CD14-positive monocyte (primary cell): ENCODE measurements at regions not wholly inside any gene's neighbourhood (a gene's known extent, or its start where the extent isn't known, plus 50 kb on each side); places are given as distances from the start of the nearest gene placed in this dataset.

Experiments used
- DNase-seq, 3 donors: peaks; one replicate each; pipeline ENCODE4 v3.0.0-alpha.2; 2011 to 2022
- H2AFZ ChIP-seq: 2 replicates; pipeline ENCODE4 v1.6.0; 2012; ENCODE audit warnings: mild to moderate bottlenecking, low read depth, low read length, inconsistent platforms; ENCODE audit not compliant: insufficient read depth, poor library complexity, severe bottlenecking
- H3K27ac ChIP-seq, 2 donors: 1 replicate in 1 of 2; 2 replicates in 1 of 2; pipeline ENCODE4 v1.5.1; 2012 to 2013; ENCODE audit warnings: low read length in 2 of 2, control low read depth in 1 of 2, inconsistent platforms in 1 of 2, low read depth in 1 of 2, mild to moderate bottlenecking in 1 of 2
- H3K27me3 ChIP-seq, 2 donors: one replicate each; pipeline versions ENCODE4 v1.6.0 to v1.6.1; 2011 to 2013; ENCODE audit warnings: low read length in 2 of 2; ENCODE audit not compliant: control insufficient read depth in 2 of 2, insufficient read depth in 2 of 2
- H3K36me3 ChIP-seq, 2 donors: replicated peaks in 1 of 2; 1 replicate in 1 of 2; 2 replicates in 1 of 2; pipeline versions ENCODE4 v1.5.1 to v1.6.1; 2012 to 2013; ENCODE audit warnings: low read length in 2 of 2, control low read depth in 1 of 2, inconsistent platforms in 1 of 2, mild to moderate bottlenecking in 1 of 2; ENCODE audit not compliant: insufficient read depth in 2 of 2, control insufficient read depth in 1 of 2
- H3K4me1 ChIP-seq, 2 donors: 1 replicate in 1 of 2; 2 replicates in 1 of 2; pipeline versions ENCODE4 v1.5.1 to v1.6.1; 2012 to 2013; ENCODE audit warnings: low read length in 2 of 2, control low read depth in 1 of 2, inconsistent platforms in 1 of 2, mild to moderate bottlenecking in 1 of 2, moderate library complexity in 1 of 2; ENCODE audit not compliant: insufficient read depth in 2 of 2, control insufficient read depth in 1 of 2
- H3K4me2 ChIP-seq: replicated peaks from 2 replicates; pipeline ENCODE3; 2012; ENCODE audit warnings: low read length, moderate library complexity, mild to moderate bottlenecking; ENCODE audit not compliant: poor library complexity, severe bottlenecking; ENCODE audit errors: extremely low read depth
- H3K4me3 ChIP-seq, 3 experiments: fragments of 200-600 bp in 1 of 3; sonication (generic) in 1 of 3; replicated peaks in 1 of 3; 1 replicate in 2 of 3; 2 replicates in 1 of 3; pipeline ENCODE4 v1.5.1; 2011 to 2013; ENCODE audit warnings: low read length in 3 of 3, mild to moderate bottlenecking in 3 of 3, control low read depth in 2 of 3, low read depth in 2 of 3, inconsistent platforms in 1 of 3, moderate library complexity in 1 of 3
- H3K79me2 ChIP-seq: 2 replicates; pipeline ENCODE4 v1.6.0; 2012; ENCODE audit warnings: mild to moderate bottlenecking, control low read depth, inconsistent platforms, low read length, moderate library complexity; ENCODE audit not compliant: insufficient read depth
- H3K9ac ChIP-seq: 2 replicates; pipeline ENCODE4 v1.6.0; 2017; ENCODE audit warnings: low read length, mild to moderate bottlenecking; ENCODE audit not compliant: insufficient read depth, poor library complexity, severe bottlenecking
- H3K9me3 ChIP-seq, 2 donors: replicated peaks in 1 of 2; 1 replicate in 1 of 2; 2 replicates in 1 of 2; pipeline versions ENCODE4 v1.5.1 to v1.6.1; 2012 to 2013; ENCODE audit warnings: low read length in 2 of 2, control low read depth in 1 of 2; ENCODE audit not compliant: control insufficient read depth in 1 of 2, insufficient read depth in 1 of 2
- H4K20me1 ChIP-seq: 2 replicates; pipeline ENCODE4 v1.6.0; 2012; ENCODE audit warnings: mild to moderate bottlenecking, low read length, control low read depth, moderate library complexity; ENCODE audit not compliant: insufficient read depth
- H3K27ac Mint-ChIP-seq, 7 donors: one replicate each; pipeline ENCODE4 v1.8.0; 2020; ENCODE audit warnings: mild to moderate bottlenecking in 7 of 7, mixed read lengths in 7 of 7, moderate library complexity in 6 of 7, inconsistent platforms in 2 of 7
- H3K27me3 Mint-ChIP-seq, 3 donors: one replicate each; pipeline ENCODE4 v1.8.0; 2021 to 2022; ENCODE audit warnings: low read depth in 3 of 3, mild to moderate bottlenecking in 3 of 3, mixed read lengths in 3 of 3, moderate library complexity in 3 of 3, inconsistent platforms in 1 of 3
- H3K36me3 Mint-ChIP-seq, 2 donors: one replicate each; pipeline ENCODE4 v1.8.0; 2020; ENCODE audit warnings: mixed read lengths in 2 of 2, inconsistent platforms in 1 of 2, mild to moderate bottlenecking in 1 of 2
- H3K4me1 Mint-ChIP-seq: one replicate; pipeline ENCODE4 v1.8.0; 2020; ENCODE audit warnings: mild to moderate bottlenecking, mixed read lengths
- H3K4me3 Mint-ChIP-seq, 2 donors: one replicate each; pipeline ENCODE4 v1.8.0; 2020; ENCODE audit warnings: mild to moderate bottlenecking in 2 of 2, mixed read lengths in 2 of 2, moderate library complexity in 1 of 2
- H3K9me3 Mint-ChIP-seq, 7 donors: one replicate each; pipeline ENCODE4 v1.8.0; 2020 to 2022; ENCODE audit warnings: mixed read lengths in 7 of 7, mild to moderate bottlenecking in 6 of 7, moderate library complexity in 6 of 7, inconsistent platforms in 2 of 7
- WGBS: methylation state at CpG from one replicate; pipeline ENCODE4 v1.1.5; 2013; ENCODE audit warnings: missing lambda C conversion rate; ENCODE audit not compliant: insufficient coverage; 5-methylcytosine and 5-hydroxymethylcytosine counted together
- intact Hi-C, 2 donors: fragments of 100-400 bp; cut with micrococcal nuclease; formaldehyde crosslinking; loops; one replicate each; pipeline versions ENCODE4 v1.15.0 to v1.15.1; 2023
- TF ChIP-seq, protein P1 (sequence below): fragments of 200-600 bp; IDR thresholded peaks from one replicate; pipeline ENCODE4 v1.8.0; 2022; ENCODE audit warnings: antibody characterized with exemption, mild to moderate bottlenecking

DNA sequence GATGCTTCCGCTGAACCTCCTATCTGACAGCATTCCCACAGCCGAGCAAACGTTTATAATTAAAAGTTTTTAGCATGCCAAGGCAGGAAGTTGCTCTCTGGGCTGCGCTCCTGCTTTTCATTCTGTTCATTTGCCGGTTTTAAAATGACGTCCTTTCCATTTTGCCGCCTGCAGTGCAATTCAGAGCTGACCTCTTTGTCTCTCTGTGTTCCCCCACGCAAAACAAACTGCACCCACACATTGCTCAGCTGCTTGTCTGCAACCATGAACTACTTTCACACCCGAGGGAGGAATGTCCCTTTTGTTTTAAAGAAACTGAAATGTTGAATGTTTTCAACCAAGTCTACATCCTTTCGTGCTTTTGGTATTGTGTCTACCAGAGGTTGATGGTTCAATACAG is 416.5 kb downstream of the EFNB2 start:
- Histone ChIP-seq H3K9ac (no peak overlapping the region), H2AFZ (no peak overlapping the region), H3K27me3 (no peaks in the 10 kb centered on the region), H3K4me1 (no peaks in the 10 kb centered on the region), H3K36me3 (no peaks in the 10 kb centered on the region), H3K27ac (no peak overlapping the region), H4K20me1 (no peaks in the 10 kb centered on the region), H3K79me2 (no peaks in the 10 kb centered on the region), H3K9me3 (peaks cover 0 to 2% of the 10 kb centered on the region in 2 donors), H3K4me2 (no peak overlapping the region), H3K4me3 (no peak overlapping the region)
- 71% methylated on average over 9 of the region's 10 CpGs for WGBS
- H3K27ac Mint-ChIP-seq = no peak overlapping the region
- no peaks in the 10 kb centered on the region for H3K36me3 Mint-ChIP-seq
- TF ChIP-seq, protein P1, sequence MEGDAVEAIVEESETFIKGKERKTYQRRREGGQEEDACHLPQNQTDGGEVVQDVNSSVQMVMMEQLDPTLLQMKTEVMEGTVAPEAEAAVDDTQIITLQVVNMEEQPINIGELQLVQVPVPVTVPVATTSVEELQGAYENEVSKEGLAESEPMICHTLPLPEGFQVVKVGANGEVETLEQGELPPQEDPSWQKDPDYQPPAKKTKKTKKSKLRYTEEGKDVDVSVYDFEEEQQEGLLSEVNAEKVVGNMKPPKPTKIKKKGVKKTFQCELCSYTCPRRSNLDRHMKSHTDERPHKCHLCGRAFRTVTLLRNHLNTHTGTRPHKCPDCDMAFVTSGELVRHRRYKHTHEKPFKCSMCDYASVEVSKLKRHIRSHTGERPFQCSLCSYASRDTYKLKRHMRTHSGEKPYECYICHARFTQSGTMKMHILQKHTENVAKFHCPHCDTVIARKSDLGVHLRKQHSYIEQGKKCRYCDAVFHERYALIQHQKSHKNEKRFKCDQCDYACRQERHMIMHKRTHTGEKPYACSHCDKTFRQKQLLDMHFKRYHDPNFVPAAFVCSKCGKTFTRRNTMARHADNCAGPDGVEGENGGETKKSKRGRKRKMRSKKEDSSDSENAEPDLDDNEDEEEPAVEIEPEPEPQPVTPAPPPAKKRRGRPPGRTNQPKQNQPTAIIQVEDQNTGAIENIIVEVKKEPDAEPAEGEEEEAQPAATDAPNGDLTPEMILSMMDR = no peak
- H3K27me3 Mint-ChIP-seq = no peaks in the 10 kb centered on the region
- H3K4me1 Mint-ChIP-seq = no peaks in the 10 kb centered on the region
- H3K9me3 Mint-ChIP-seq = peaks cover 0 to 10% (median 3%) of the 10 kb centered on the region in 7 donors
- intact Hi-C loops = no loop called here
- H3K4me3 Mint-ChIP-seq = no peak overlapping the region
- DNase-seq = no peak

DNA sequence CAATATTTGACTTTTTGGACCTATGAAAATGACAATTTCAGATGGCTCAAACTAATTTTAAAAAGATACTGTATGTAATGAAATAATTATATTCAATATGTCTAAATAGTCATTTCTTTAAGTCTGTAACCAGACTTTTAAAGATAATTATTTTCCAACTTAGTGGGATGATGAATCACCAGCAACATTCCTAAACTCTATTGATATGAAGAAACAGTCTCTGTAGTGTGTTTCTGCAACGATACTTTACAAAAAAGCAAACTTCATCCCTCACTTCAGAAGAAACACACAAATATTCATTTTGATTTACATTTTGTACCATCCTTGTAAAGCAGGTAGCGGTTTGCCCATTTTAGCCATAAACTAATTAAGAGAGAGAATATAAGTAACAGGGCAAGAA is 417.4 kb downstream of the EFNB2 start:
- no peaks in the 10 kb centered on the region for H3K36me3 ChIP-seq
- H3K9me3 Mint-ChIP-seq = peaks cover 0 to 10% (median 3%) of the 10 kb centered on the region in 7 donors
- no peaks in the 10 kb centered on the region for H3K79me2 ChIP-seq
- no peaks in the 10 kb centered on the region for H3K9me3 ChIP-seq
- WGBS = no CpG with 5 or more reads among the region's 2 CpGs
- no peaks in the 10 kb centered on the region for H3K4me1 ChIP-seq
- H3K36me3 Mint-ChIP-seq = no peaks in the 10 kb centered on the region
- no peaks in the 10 kb centered on the region for H4K20me1 ChIP-seq
- no peaks in the 10 kb centered on the region for H3K27me3 ChIP-seq
- DNase-seq = no peak
- H3K9ac ChIP-seq = no peak overlapping the region
- no peak overlapping the region for H3K4me3 Mint-ChIP-seq
- H3K4me1 Mint-ChIP-seq = no peaks in the 10 kb centered on the region
- no peak overlapping the region for H3K4me3 ChIP-seq
- no peak overlapping the region for H2AFZ ChIP-seq
- TF ChIP-seq, protein P1 = no peak
- H3K27ac Mint-ChIP-seq = no peak overlapping the region
- H3K4me2 ChIP-seq = no peak overlapping the region
- no peaks in the 10 kb centered on the region for H3K27me3 Mint-ChIP-seq
- no peak overlapping the region for H3K27ac ChIP-seq
- intact Hi-C loops = no loop called here
